GM19025 (cell line): ENCODE measurements at regions not wholly inside any gene's neighbourhood (a gene's known extent, or its start where the extent isn't known, plus 50 kb on each side); places are given as distances from the start of the nearest gene placed in this dataset.

Experiments
- ATAC-seq: cut with Tn5 transposase; IDR thresholded peaks from one replicate; pipeline ENCODE4 v1.9.1; 2021; ENCODE audit warnings: mild to moderate bottlenecking, low read depth, moderate library complexity; ENCODE audit not compliant: unreplicated experiment

DNA sequence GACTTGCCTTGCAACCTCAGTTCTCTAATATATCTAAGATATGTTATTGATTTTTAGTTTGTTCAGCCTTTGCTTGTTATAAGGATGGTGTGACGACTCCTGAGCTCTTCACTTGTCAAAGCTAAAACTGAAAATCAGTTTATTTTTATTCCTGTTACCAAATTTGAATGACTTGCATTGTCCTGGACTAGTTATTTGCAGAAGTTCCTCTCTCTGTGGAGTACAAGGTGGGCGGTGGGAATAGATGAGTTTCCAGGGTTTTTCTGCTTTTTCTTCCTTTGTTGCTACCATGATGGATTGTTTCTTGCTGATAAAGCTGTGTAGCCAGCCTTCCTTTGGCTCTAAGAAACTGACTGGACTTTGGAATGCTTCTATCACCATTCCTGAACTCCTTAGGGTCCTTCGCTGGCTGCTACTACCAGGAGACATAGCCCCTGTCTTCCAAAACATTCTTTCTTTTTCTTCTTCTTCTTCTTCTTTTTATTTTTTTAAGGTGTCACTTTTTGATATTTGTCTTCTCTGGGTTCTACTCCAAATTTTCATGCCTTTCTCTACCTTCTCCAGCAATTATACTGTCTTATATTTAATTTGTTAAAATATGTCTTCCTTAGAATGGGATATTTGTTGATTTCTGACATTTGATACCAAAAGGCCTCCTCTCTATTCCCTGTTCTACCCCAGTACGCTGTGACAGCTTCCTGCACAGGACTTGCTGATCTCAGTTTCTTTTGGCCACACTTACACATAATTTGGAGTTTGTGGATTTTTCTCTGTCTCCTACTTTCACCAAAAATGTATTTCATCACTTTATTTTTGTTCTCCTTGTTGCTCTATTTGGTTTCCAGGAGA lies 145.1 kb upstream of the THRB start:
- no peak for ATAC-seq

DNA sequence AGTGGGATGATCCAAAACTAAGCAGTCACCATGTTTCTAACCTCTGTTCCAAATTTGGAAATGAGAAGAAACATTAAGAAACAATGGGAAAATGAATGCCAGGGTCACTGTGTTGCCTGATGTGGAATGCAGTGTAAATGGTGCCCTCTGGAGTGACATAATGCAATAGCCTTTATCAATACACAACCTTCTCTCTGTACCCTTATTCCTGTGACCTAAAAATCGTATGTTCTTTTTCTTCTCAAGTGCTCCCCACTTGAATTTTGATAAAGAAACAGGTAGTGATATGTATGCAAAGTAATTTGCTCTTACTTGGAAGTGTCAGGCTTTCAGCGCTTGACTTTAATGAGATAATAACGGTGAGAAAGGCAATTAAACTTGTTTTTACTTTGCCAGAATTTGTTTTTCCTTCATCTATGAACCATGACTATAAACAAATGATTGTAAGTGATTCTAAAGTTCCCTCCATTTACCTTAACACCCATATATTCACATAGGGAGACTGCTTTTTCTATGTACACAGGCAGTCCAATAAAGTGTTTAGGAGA lies 145.8 kb upstream of the THRB start:
- no peak for ATAC-seq

DNA sequence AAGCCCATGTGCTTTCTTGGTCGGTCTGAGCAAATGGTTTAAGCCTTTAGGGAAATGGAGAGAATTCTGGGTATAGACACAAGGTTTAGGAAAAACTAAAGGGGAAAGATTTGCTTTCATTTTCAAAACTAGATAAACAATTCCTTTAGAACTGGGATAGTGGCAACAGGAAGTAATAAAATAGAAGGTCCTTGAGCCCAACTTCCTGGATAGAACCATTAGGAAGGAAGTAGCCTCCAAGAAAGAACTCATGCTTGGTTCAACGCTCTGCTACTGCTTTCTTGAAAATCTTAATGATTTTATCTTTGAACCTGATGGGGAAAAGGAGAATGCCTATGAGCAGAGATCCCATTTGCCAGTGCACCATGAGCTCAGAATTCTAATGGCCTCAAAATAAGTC lies 147.0 kb upstream of the THRB start:
- no peak for ATAC-seq

DNA sequence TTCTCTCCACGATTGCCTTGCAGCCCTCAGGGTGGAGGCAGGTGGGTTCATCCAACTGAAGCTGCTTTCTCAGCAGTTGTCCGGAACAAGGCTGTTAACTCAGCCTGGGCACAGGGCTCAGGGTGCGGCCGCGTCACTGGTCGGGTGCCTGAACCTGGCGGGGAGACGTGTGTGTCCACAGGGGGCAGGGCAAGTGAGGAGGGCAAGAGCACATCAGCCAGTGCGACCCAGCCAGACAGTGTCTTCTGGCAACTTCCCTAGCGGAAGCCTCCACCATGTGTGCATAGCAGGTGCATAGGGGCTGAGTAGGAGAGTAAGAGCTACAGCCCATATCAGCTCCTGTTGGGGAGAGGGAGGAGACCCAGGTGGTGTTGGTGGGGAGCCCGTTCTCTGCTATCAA lies 150.4 kb upstream of the THRB start:
- no peak for ATAC-seq

DNA sequence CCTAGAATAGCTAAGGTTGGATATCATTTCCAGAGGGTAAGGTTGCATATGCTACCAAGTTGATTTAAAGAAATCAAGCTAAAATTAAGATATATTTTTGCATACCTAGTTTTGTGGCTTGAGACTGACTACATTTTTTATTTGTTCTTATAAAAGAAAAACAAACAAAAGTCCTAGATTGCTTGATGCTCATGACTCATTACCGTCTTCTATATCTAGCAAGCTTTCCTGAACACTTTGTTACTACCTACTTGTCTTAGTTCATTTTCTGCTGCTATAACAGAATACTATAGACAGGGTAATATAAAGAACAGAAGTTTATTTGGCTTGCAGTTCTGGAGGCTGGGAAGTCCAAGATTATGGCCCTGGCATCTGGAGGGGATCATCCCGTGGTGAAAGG lies 152.1 kb upstream of the THRB start:
- no peak for ATAC-seq

DNA sequence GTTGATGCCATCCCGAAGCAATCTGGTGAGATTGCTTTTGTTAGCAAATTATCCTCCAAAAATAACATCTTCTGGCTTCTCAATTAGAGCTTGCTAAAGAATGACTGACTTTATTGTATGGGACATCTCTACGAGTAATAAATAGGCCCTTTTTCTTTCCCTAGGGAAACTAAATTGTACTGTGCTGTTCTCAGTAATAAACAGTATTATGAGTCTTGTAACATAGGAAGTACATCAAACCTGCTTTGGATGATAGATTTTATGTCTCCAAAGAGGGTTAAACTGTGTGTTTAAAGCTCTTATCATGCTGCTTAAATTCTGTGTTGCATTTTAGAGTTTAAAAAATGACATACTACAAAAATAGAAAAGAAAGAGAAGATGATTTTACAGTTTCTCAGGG lies 153.4 kb upstream of the THRB start:
- no peak for ATAC-seq

DNA sequence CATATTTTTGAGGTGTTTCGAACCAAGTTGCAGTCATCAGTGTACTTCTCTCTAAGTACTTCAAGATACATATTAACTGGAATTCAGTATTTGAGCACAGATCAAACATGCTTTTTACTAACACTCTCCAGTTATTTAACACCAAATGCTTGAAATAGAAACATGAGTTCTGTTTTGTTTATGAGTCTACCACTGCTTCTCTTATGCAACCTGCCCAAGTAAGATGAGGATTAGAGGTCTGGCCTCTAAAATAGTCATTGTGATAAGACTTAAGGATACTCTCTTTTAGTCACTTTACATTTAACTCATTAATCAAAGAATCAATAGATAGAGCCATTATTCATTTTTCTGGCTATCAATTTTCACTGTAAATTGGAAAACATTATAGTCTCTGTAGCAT lies 156.2 kb upstream of the THRB start:
- no peak for ATAC-seq

DNA sequence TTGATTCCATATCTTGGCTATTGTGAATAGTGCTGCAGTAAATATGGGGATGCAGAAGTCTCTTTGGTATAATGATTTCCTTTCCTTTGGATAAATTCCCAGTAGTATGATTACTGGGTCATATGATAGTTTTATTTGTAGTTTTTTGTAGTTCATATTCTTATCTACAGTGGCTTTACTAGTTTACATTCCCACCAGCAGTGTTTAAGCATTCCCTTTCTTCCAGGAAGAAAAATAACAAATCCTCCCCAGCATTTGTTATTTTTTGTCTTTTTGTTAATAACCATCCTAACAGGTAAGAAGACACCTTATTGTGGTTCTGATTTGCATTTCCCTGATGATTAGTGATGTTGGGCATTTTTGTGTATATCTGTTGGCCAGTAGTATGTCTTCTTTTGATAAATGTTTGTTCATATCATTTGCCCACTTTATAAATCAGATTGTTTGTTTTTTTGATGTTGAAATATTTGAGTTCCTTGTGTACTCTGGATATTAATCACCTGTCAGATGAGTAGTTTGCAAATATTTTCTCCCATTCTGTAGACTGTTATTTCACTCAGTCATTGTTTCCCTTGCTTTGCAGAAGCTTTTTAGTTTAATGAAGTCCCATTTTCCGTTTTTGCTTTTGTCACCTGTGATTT lies 163.3 kb upstream of the THRB start:
- ATAC-seq = no peak

DNA sequence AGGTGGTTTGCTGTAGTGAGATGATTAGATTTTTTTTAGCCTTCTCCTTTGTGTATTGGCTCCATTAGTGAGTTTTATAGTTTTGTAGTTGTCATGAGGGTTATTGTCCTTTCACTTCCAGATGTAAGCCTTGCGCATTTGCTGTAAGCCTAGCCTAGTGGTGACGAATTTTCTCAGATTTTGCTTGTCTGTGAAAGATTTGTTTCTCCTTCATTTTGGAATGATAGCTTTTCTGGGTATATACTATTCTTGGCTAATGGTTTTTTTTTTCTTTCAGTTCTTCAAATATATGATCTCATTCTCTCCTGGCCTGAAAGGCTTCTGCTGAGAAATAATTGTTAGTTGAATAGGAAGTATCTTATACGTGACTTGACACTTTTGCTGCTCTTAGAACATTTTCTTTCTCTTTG lies 166.5 kb upstream of the THRB start:
- no peak for ATAC-seq

DNA sequence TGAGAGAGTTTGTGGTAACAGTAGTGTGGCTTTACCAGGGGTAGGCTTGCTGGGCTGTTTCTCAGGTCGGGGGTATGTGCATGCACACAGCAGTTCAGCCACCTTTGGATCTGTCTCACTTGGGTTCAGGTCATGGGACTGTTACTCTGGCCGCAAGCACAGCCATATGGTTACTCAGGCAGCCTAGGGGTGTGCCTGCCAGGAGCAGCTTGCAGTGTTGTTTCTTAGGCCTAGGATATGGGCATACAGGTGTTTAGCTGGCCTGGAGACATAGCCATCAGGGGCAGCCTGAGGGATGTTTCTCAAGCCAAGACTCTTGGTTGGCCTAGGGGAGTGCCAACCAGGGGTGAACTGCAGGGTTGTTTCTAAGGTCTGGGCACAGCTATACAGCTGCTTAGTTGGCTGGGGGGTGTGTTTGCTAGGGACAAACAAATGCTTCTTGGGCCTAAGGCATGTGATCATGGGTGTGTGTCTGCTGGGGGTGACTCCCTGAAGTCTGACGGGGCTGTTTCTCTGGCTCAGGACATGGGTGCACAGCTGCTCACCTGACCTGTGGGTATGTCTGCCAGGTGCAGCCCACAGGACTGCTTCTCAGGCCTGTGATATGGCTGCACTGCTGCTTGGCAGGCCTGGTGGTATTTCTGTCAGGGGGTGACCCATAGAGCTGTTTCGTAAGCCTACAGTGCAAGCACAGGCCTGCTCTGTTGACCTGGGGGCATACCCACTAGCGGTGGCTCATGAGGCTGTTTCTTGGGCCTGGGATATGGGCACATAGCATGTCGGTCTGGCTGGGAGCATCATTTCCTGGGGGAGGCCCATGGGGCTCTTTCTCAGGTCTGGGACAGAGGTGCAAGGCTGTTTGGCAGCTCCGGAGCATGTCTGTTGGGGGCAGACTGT lies 168.0 kb upstream of the THRB start:
- ATAC-seq = no peak

DNA sequence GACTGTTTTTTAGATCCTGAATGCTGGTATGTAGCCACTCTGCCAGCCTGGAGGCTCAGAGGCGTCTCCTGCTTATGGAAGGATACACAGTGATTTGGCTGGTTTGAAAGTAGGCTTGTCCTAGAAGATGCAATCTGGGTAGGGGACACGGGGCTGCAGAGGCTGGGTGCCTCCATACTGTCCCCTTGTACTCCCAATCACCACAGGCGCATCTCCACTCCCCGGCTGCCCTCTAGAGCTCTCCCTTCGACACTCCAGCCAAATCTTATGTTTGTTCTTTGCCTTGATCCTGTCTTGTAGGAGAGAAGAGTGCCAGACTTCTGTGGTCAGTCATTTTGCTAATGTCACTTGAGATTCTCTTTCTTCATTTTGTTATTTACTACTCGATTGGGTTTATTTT lies 168.8 kb upstream of the THRB start:
- ATAC-seq = no peak

DNA sequence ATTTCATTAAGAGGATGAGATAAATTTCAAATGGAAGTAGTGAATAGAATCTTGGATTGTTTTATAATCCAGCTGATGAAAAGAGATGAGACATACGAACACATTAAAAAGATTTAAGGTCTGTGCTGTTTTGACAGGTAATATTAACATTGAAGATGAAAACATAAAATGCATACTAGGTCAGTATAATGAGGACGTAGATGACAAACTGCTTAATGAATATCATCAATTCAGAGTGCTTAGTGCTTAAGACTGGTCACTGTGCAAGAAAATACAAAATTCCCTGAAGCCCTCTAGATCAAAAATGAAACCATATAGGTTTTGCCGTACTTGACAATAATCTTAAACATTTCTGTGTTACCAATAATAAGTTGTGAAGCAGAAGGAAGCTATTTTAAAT lies 173.4 kb upstream of the THRB start:
- no peak for ATAC-seq

DNA sequence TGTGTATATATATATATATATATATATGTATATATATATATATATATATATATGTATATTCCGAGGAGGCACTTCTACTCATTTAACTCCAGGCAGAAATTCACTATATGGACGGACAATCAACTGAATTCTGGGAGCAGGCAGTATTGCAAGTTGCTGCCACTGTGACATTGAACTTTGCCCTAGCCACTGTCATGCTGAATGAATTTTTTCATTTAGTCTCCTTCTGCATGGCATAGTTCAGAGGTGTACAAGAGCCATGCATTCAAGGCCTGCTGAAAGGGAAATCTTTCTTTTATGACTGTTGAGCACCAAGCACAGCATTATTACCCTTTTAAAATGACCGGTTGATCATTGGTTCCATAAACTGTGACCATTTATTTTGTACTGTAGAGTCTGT lies 176.2 kb upstream of the THRB start:
- no peak for ATAC-seq

DNA sequence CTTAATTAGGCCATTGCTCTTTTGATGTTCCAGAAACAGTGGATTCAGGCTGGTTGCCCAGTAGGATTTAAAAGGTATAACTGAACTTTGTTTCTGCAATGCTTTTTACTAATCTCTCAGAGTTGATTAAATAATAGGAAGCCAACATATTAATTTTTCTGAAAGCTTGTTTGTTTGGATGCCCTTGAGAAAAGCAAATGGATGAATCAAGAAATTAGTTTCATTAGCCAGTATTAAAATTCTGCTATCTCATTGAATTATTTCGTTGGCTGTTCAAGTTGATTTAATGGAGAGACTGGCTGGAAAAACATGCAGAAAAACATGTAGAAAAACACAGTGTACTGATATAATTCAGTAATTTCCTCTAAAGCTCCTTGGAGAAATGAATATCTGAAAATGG lies 178.9 kb upstream of the THRB start:
- ATAC-seq = no peak

DNA sequence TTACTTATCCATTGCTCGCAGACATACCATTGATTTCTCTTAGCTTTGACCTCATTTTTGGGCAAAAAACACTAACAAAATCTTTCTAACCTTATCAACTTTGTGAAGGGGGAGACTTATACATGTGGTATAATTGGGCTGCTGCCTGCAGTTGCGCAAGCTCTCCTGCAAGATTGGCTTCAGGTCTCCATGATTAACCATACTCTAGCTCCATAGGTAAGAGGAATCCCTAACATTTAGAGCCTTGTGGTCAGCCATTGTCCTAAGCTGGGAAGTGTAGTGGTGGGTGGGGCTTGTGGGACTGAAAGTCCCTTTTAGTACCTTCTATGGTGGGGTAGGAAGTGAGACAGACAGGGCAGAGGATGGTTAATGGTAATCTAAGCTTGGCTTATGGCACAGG lies 179.6 kb upstream of the THRB start:
- no peak for ATAC-seq

DNA sequence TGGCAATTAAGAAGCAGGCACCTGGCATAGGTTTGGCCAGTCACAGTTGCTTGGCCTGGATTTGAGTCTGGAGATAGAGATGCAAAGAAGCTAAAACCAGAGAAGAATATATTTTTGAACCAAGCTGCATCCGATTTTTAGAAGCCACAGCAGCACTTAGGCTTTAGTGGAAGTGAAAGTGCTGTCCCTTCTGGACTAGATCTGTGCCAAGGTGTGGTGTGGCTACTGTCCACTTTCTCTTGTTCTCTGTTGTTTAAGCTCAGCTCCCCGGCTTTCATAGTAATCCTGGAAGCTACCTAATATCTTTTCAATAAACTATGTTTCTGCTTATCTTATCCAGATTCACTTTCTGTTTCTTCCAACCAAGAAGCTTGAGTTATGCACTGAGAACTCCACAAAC lies 183.4 kb upstream of the THRB start:
- no peak for ATAC-seq

DNA sequence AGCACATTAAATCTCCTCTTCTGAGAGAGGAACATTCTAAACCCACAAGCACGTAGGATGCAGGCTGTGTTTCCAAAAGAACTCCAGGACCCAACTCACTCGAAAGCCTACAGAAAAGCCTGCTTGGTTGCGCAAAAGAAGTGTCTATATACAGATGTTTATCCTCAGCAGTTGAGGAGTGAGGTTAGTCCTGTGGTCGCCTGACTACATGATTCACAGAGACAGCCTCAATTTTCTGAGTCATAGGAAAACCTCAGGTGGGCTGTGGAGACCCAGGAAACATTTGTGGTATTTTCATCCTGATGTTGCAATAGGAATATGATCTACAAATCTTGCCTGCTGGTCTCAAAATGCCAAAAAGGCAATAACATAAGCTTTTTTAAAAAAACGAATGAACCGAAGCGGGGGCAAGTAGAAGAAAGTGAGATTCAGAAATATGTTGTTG lies 183.8 kb upstream of the THRB start:
- no peak for ATAC-seq

DNA sequence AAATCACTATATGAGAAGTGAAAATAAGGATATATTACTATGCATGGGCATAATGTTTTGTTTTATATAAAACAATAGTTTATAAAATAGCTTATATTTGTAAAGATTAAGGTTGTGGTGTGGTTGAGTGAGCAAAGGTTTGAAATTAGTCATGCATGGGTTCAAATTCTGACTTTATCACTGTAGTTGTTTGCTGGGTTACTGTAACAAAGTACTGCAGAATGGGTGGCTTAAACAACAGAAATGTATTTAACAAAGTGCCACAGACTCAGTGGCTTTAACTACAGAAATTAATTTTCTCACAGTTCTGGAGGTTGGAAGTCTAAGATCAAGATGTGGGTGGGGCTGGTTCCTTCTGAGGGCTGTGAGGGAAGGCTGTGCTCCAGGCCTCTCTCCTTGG lies 184.8 kb upstream of the THRB start:
- ATAC-seq = no peak

DNA sequence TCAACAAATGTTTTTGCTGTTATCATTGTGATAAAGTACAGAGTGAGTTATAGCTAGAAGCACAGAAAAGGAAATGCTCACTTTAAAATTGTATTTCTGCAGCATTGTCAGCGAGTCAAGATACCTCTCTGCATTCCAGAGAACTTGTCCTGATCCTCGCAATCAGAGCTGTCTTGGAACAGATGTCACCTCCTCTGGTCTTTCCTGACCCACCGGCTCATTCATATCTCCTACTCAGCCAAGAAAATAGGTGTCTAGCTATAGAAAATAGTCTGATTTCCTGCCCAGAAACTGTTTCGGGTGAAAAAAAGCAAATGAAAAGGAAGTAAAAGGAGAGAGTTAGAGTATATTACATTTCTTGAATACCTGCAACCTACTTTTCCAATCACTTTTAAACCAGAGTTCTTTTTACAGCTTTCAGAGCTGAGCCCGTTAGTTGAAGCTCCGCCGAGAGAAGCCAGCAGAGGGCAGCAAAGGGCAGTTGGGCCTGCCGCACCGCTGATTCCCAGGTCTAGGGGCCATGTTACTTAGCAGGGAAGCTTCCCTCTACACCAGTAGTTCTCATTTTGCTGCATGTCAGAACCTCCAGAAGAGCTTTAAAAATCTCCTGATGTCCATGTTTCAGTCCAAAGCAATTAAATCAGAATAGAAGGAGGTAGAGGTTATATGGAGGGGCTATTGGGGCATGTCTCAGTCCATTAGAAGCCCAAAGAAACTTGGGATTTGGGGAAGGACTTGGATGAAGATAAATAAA lies 185.7 kb upstream of the THRB start:
- ATAC-seq = peak; percentile 75

DNA sequence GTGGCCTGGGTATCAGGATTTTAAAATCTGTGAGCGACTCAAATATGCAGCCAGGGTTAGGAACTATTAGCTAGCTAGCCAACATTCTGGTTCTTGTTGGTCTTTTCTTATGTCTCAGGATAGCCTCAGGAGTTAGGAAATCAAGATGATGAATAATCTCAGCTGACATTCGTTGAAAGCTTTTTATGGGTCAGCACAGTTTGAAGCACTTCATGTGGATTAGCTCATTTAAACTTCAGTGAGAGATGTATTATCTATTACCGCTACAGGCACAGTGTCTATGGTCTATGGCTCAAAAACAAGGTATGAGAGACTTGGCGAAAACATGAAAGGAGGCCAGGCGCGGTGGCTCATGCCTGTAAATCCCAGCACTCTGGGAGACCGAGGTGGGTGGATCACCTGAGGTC lies 187.5 kb upstream of the THRB start:
- ATAC-seq = no peak
